Aorta (tissue), 5 donors: ENCODE measurements at regions not wholly inside any gene's neighbourhood (a gene's known extent, or its start where the extent isn't known, plus 50 kb on each side); places are given as distances from the start of the nearest gene placed in this dataset.

Experiments
- ATAC-seq: fragments of 200-7000 bp; cut with Tn5 transposase; one replicate; pipeline ENCODE4 v1.9.1; 2022; ENCODE audit warnings: moderate library complexity; ENCODE audit not compliant: low FRiP score
- DNase-seq, 2 donors: peaks; one replicate each; pipeline ENCODE4 v3.0.0-alpha.2; 2020
- H3K27ac ChIP-seq, 2 donors: one replicate each; pipeline ENCODE4 v1.5.1; 2013; ENCODE audit warnings: low read length in 2 of 2, mild to moderate bottlenecking in 2 of 2, moderate library complexity in 2 of 2, control low read depth in 1 of 2, inconsistent platforms in 1 of 2, low read depth in 1 of 2
- H3K27me3 ChIP-seq, 2 donors: one replicate each; pipeline ENCODE4 v1.6.1; 2013; ENCODE audit warnings: control low read depth in 1 of 2, low read length in 1 of 2, mild to moderate bottlenecking in 1 of 2, moderate library complexity in 1 of 2; ENCODE audit not compliant: insufficient read depth in 2 of 2, control insufficient read depth in 1 of 2
- H3K36me3 ChIP-seq, 2 donors: one replicate each; pipeline ENCODE4 v1.6.1; 2013; ENCODE audit warnings: control low read depth in 1 of 2, low read length in 1 of 2, mild to moderate bottlenecking in 1 of 2; ENCODE audit not compliant: insufficient read depth in 2 of 2, control insufficient read depth in 1 of 2
- H3K4me1 ChIP-seq, 2 donors: one replicate each; pipeline ENCODE4 v1.6.1; 2013; ENCODE audit warnings: low read length in 2 of 2, control low read depth in 1 of 2, mild to moderate bottlenecking in 1 of 2, moderate library complexity in 1 of 2; ENCODE audit not compliant: insufficient read depth in 2 of 2, control insufficient read depth in 1 of 2
- H3K4me3 ChIP-seq, 2 donors: one replicate each; pipeline ENCODE4 v1.5.1; 2013; ENCODE audit warnings: low read length in 2 of 2, control low read depth in 1 of 2, mild to moderate bottlenecking in 1 of 2
- H3K9me3 ChIP-seq: one replicate; pipeline ENCODE4 v1.6.1; 2013; ENCODE audit warnings: mild to moderate bottlenecking, low read length; ENCODE audit not compliant: control insufficient read depth
- WGBS, 2 donors: extraction: QIAGEN DNeasy Blood & Tissue Kit; methylation state at CpG; one replicate each; pipeline ENCODE4 v1.1.7; 2013; 5-methylcytosine and 5-hydroxymethylcytosine counted together
- intact Hi-C, 2 donors: fragments of 100-400 bp; cut with DNase I; formaldehyde crosslinking; loops; one replicate each; pipeline versions ENCODE4 v1.14.2 to v1.15.0; 2022
- donor health status: healthy with polysubstance abuse.
- donor health status: Bipolar disorder and iron deficiency.
- donor health status: DM: no; HTN: no; CAD: no.
- donor health status: DM: no; HTN: no; CAD: no.
- donor health status: DM: yes; HTN: yes; CAD: no.

- intact Hi-C loops, result no loop called here
- Histone ChIP-seq H3K27me3 (no peaks in the 10 kb centered on the region), H3K4me1 (peaks cover 0 to 5% of the 10 kb centered on the region in 2 donors), H3K4me3 (no peak overlapping the region), H3K9me3 (no peaks in the 10 kb centered on the region), H3K27ac (no peak overlapping the region), H3K36me3 (no peaks in the 10 kb centered on the region)
- ATAC-seq (peak; percentile 61), DNase-seq (no peak)
- 15 to 20% methylated on average over 3 of the region's 3 CpGs for WGBS, 2 donors
Measured at GRCh38 chr5:74288448-74289108, 351.9 kb downstream of the ENC1 start.

GRCh38 chr5:74288038-74288437 lies 352.5 kb downstream of the ENC1 start:
- intact Hi-C loops, result no loop called here
- Histone ChIP-seq H3K36me3 (no peaks in the 10 kb centered on the region), H3K9me3 (no peaks in the 10 kb centered on the region), H3K27ac (no peak overlapping the region), H3K27me3 (no peaks in the 10 kb centered on the region), H3K4me3 (no peak overlapping the region), H3K4me1 (peaks cover 0 to 5% of the 10 kb centered on the region in 2 donors)
- WGBS, 2 donors, result 89% methylated on average over 4 of the region's 4 CpGs
- no peak for DNase-seq
- peak; percentile 39 for ATAC-seq

DNA sequence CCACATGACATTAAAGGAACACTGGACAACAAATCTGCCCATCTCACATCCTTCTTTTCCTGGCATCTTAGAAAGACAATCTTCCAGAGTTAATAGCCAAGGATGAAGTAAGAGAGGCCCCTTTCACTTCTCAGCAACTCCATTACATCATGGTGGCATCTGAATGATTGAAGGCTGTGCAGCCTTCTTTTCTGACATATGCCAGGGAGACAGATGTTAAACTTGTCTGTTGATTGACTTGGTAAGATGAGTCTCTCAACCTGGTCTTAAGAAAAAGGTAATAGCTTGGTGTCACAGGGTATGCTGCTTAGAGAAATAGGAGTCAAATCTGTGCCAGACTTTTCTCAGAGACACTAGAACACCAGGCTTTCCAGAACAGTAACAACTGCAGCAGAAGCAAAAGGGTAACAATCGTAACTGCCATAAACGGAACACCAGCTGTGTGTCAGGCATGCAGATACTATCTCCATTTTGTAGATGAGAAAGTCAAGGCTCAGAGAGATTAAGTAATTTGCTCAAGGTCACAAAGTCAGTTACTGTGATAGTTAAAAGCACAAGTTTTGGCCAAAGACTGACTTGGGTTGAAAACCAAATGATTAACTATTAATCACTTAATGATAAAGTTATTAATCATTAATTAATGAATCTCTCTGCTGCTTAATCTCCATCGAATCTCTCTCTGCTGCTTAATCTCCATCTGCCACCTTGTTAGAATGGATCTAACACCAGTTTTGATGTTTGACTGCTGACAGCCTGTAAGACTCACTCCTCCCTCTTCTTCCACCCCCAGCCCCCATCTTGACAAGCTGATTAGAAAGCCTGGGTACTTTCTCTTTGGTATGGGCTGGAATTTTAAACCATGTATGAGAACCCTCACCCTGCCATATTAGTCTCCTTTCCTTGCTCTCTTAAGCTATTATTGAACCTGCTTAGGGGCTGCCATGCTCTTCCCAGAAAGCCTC lies 353.5 kb downstream of the ENC1 start:
- Histone ChIP-seq H3K4me1 (peaks cover 0 to 2% of the 10 kb centered on the region in 2 donors), H3K36me3 (no peaks in the 10 kb centered on the region), H3K27ac (no peak overlapping the region), H3K27me3 (no peaks in the 10 kb centered on the region), H3K4me3 (no peak overlapping the region), H3K9me3 (no peaks in the 10 kb centered on the region)
- no peak for ATAC-seq
- intact Hi-C loops, result no loop called here
- no peak for DNase-seq
- 80 to 89% methylated on average over 3 of the region's 3 CpGs for WGBS, 2 donors

GRCh38 chr5:74285675-74286280 lies 354.8 kb downstream of the ENC1 start:
- peaks cover 0 to 2% of the 10 kb centered on the region in 2 donors for H3K4me1 ChIP-seq
- WGBS, 2 donors, result 92 to 94% methylated on average over 5 of the region's 5 CpGs
- H3K36me3 ChIP-seq, result no peaks in the 10 kb centered on the region
- no peak overlapping the region for H3K27ac ChIP-seq
- no peaks in the 10 kb centered on the region for H3K27me3 ChIP-seq
- ATAC-seq, result no peak
- no peak for DNase-seq
- intact Hi-C loops, result no loop called here
- no peaks in the 10 kb centered on the region for H3K9me3 ChIP-seq
- no peak overlapping the region for H3K4me3 ChIP-seq

DNA sequence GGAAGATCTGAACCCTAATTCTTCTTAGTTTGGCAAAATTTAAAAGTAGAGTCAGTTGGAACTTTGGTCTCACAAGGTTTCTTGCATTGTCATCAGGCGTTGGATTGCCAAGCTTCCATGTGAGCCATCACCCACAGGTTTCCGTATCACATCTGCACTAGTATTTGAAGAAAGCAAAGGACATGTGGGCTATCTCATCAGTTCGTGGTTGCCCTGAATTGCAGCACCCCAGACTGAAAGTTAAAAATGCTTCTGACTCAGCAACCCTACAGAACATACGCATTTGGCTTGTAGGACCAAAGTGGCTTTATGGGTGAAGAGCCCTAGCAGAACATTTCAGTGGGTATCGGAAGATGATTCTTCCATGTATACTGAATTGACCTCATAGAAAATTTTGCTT lies 358.0 kb downstream of the ENC1 start:
- no peaks in the 10 kb centered on the region for H3K27me3 ChIP-seq
- H3K4me1 ChIP-seq, result no peaks in the 10 kb centered on the region
- no peaks in the 10 kb centered on the region for H3K36me3 ChIP-seq
- DNase-seq (no peak), ATAC-seq (no peak)
- WGBS, 2 donors, result 77 to 92% methylated on average over 5 of the region's 5 CpGs
- no peak overlapping the region for H3K4me3 ChIP-seq
- H3K9me3 ChIP-seq, result no peaks in the 10 kb centered on the region
- intact Hi-C loops, result no loop called here
- no peak overlapping the region for H3K27ac ChIP-seq

DNA sequence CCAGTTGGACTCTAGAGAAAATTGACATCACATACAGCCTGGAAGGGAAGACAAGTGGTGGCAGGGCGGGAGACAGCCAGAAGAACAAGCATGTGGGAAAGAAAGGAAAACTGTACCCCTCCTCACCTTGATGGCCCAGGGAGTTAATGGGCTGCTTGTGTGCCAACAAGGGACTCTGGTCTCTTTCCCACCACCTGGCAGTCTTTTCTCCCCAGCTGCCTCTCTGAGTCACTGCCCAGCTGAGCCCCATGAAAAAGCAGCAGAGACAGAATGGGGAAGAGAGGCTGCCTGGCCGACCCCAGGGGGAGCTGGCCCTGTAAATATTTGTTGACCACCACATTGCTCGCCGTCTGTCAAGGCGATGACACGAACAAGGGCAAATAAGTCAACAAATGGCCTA lies 359.4 kb downstream of the ENC1 start:
- no peaks in the 10 kb centered on the region for H3K9me3 ChIP-seq
- H3K4me1 ChIP-seq, result no peaks in the 10 kb centered on the region
- ATAC-seq (no peak), DNase-seq (no peak)
- no peaks in the 10 kb centered on the region for H3K27me3 ChIP-seq
- WGBS, 2 donors, result 87 to 90% methylated on average over 6 of the region's 6 CpGs
- H3K27ac ChIP-seq, result no peak overlapping the region
- intact Hi-C loops, result no loop called here
- no peaks in the 10 kb centered on the region for H3K36me3 ChIP-seq
- no peak overlapping the region for H3K4me3 ChIP-seq

DNA sequence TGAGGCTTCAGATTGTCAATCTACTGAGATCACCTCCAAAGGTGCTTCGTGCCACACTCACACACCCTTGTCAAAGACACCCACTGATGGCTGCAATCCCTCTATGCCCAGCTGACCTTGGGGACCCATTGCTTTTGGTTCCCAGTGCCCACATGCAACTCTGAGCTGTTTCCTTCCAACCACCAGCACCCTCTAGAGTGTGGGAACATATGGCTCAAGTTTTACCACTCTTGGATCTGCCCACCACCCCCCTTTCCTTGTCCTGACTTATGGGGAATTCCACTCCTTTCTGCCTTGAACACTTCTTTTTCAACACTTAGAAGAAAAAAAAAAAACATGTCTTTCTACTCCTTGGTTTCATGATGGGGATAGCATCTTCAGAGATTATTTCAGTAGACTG lies 360.2 kb downstream of the ENC1 start:
- H3K9me3 ChIP-seq, result no peaks in the 10 kb centered on the region
- no peaks in the 10 kb centered on the region for H3K4me1 ChIP-seq
- intact Hi-C loops, result no loop called here
- no peak overlapping the region for H3K4me3 ChIP-seq
- no peak overlapping the region for H3K27ac ChIP-seq
- no peak for DNase-seq
- WGBS, 2 donors, result 95 to 100% methylated on average over 1 of the region's 1 CpG
- no peak for ATAC-seq
- no peaks in the 10 kb centered on the region for H3K36me3 ChIP-seq
- H3K27me3 ChIP-seq, result no peaks in the 10 kb centered on the region

DNA sequence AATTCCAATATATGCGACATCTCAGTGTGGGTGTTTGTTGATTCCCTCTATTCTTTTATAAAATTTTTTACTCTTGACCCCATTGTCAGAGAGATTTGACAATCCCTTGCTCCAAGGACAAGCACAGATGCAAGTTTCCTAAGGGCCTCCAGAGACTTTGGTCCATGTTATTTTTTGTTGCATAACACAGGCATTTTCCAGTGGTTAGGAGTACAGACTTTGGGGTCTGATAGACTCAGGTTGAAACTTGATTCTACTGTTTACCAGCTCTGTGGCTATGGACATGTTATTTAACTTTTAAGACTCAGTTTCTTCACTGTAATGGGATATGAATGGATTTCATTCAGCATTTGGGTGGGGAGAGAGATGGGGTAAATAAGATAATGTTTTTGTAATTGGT lies 361.3 kb downstream of the ENC1 start:
- Histone ChIP-seq H3K4me1 (no peaks in the 10 kb centered on the region), H3K4me3 (no peak overlapping the region), H3K27me3 (no peaks in the 10 kb centered on the region), H3K9me3 (no peaks in the 10 kb centered on the region), H3K27ac (no peak overlapping the region), H3K36me3 (no peaks in the 10 kb centered on the region)
- 45 to 88% methylated on average over 1 of the region's 1 CpG for WGBS, 2 donors
- DNase-seq, result no peak
- intact Hi-C loops, result no loop called here
- ATAC-seq, result no peak
